Choroid plexus epithelial cell (primary cell): ENCODE measurements at regions not wholly inside any gene's neighbourhood (a gene's known extent, or its start where the extent isn't known, plus 50 kb on each side); places are given as distances from the start of the nearest gene placed in this dataset.

ENCODE experiments used
- DNase-seq: peaks from one replicate; pipeline ENCODE4 v3.0.0-alpha.2; 2010; ENCODE audit warnings: low read depth
- H3K4me3 ChIP-seq: 2 replicates; pipeline ENCODE4 v1.5.1; 2011; ENCODE audit warnings: low read depth, mild to moderate bottlenecking, control low read depth, low read length, moderate library complexity
- TF ChIP-seq, protein P1 (sequence below): conservative IDR thresholded peaks from 2 replicates; pipeline ENCODE4 v1.5.1; 2011; ENCODE audit warnings: low read depth, mild to moderate bottlenecking, control low read depth, inconsistent platforms, low read length, moderate library complexity

DNA sequence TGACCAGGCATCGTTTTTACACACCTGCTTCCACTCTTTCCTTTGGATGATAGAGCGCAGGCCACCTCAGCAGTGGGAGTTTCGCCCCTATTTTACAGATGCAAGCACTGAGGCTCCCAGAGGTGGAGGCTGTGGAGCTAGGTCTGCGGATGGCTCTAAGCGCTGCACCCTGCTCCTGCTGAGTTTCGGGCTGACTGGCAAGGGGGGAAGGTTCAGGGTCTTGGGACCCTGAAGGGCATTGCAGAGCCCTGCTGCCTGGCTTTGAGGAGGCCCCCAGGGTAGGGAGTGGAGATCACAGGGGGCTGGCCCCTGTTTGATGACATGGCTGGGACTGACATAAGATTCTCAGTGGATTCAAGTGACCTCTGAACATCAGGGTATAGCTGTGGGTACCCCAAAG, 62.8 kb upstream of the NKX1-1 start:
- no peak overlapping the region for H3K4me3 ChIP-seq
- TF ChIP-seq, protein P1, sequence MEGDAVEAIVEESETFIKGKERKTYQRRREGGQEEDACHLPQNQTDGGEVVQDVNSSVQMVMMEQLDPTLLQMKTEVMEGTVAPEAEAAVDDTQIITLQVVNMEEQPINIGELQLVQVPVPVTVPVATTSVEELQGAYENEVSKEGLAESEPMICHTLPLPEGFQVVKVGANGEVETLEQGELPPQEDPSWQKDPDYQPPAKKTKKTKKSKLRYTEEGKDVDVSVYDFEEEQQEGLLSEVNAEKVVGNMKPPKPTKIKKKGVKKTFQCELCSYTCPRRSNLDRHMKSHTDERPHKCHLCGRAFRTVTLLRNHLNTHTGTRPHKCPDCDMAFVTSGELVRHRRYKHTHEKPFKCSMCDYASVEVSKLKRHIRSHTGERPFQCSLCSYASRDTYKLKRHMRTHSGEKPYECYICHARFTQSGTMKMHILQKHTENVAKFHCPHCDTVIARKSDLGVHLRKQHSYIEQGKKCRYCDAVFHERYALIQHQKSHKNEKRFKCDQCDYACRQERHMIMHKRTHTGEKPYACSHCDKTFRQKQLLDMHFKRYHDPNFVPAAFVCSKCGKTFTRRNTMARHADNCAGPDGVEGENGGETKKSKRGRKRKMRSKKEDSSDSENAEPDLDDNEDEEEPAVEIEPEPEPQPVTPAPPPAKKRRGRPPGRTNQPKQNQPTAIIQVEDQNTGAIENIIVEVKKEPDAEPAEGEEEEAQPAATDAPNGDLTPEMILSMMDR, result no peak

DNA sequence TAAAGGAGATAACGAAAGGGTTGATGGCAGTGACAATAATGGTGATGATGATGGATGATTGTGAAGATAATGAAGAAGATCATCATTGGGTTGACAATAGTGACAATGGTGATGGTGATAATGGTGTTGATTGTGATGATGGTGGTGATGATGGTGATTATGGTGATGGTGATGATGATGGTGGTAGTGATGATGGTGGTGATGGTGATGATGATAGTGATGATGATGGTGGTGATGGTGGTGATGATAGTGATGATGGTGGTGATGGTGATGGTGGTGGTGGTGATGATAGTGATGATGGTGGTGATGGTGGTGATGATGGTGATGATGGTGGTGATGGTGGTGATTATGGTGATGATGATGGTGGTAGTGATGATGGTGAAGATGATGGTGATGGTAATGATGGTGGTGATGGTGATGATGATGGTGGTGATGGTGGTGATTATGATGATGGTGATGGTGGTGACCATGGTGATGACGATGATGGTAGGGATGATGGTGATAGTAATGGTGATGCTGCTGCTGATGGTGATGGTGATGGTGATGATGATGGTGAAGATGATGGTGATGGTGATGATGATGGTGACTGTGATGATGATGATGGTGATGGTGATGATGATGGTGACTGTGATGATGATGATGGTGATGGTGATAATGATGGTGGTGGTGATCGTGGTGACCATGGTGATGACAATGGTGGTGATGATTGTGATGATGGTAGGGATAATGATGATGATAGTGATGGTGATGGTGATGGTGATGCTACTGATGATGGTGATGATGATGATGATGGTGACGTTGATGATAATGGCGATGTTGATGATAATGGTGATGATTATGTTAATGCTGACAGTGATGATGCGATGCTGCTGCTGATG, 61.6 kb upstream of the NKX1-1 start:
- DNase-seq, result no peak

More for the DNA sequence above, 62.8 kb upstream of the NKX1-1 start:
- no peak for DNase-seq

DNA sequence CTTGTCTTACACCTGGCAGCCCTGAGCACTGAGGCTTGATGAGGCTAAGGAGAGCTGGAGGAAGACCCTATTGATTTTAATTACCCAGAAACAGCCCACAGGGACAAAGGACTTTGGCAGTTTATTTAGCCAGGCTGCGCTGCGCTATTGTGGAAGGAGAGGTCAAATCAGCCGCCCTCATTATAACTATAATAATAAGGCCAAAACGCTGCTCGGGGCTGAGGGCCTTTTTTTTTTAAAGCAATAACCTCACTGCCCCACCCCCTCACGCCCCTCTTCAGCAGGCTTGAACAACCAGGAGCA, 60.6 kb upstream of the NKX1-1 start:
- TF ChIP-seq, protein P1, result no peak
- no peak for DNase-seq
- H3K4me3 ChIP-seq, result no peak overlapping the region

More for the DNA sequence above, 61.6 kb upstream of the NKX1-1 start:
- TF ChIP-seq, protein P1, result no peak
- no peak overlapping the region for H3K4me3 ChIP-seq

DNA sequence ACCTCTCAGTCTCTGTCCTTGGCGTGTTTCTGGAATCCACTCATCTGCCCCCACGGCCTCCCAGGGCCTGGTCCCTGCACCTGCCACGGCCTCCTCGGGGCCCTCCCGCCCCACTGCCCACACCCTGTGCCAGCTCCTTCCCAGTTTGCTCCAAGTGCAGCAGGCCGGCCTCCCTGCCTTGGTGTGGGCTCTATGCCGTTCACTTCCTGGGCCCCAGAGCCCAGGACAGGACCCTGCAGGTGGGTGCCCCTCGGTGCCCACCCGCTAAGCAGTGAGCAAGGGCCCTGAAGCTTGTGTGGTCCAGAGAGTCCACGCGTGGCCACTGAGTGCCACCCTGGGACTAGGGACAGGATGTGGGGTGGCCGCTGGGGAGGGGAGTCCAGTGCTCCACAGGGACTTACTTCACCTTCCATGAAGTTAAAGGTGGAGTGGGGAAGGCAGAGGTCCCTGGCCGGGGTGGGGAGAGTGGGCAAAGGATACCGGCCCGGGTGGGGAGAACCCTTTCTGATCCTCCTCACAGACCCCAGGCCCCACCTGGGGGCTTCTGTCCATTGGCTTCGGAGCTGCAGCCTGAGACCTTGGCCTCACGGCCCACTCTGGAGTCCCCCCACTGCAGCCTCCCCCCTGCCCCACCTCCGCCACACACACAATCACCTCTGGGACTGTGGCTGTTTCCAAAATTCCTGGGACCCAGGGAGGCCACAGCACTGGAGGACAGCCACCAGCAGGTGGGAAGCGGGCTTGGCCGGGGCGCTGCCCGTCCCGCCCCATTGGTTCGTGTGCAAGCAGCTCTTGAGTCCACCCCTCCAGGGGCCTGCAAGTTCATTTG, 60.0 kb upstream of the NKX1-1 start:
- DNase-seq, result no peak
- TF ChIP-seq, protein P1, result no peak
- H3K4me3 ChIP-seq, result no peak overlapping the region

DNA sequence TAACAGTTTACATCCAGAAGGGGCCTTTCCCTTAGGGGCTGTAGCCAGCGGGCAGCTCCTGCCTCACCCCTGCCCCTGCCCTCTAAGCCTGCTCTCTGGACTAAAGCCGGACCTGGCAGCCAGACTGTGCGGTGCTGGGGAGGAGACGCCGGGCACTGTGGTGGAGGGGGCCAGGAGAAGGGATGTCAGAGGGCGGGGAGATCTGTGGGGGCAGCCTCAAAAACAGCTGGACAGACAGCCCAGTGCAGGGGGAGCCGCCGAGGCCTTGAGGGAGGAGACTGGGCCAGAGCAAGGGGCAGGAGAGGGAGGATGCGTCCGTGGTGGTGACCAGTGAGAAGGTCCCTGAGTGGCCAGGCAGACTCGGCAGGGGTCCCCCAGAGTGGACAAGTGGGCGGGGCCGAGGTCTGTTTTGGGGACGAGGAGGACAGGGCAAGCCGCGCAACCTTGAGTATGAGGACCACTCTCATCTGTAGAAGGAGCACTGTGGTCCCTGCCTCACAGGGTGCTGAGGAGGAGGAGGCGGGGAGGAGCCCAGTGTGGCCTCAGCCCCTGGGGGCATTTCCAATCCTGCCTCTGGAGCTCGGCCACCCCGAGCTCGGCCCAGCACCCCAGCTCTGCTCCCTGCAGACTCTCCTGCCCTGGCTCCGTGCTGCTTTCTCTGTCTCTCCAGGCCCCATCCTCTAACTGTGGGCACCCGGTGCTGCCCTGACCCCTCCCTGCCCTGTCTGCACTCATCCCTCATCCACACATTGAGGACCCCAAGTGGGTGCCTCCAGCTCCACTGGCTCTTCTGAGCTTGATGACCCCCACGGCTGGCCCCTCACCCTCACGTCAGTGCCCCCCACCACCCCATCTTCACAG, 59.2 kb upstream of the NKX1-1 start:
- DNase-seq, result no peak
- TF ChIP-seq, protein P1, result no peak

DNA sequence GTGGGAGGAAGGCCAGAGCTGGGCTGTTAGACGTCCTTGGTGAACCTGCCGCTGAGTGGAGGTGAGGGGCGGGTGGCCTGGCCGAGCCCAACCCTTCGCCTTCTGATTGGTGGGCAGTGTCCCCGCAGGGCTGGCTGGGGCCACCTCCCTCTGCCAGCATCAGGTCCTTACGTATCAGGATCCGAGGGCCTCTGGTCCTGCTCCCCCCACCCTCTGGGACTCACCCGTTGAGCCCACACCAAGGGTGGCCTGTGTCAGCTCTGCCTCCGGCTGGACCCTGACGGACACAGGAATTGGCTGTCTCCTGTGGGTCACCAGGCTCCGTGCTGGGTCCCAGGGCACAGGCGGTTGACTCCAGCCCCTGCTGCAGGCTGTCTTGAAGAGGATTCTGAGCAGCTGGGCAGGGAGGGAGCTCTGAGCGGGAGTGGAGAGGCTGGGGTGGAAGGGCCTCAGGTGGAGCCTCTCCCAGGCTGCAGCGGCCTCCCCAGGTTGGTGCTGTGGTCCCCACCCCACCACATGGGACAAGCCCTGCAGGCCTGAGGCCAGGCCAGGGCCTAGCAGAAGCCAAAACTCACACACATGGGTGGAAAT, 58.4 kb upstream of the NKX1-1 start:
- H3K4me3 ChIP-seq, result no peak overlapping the region
- DNase-seq, result no peak
- TF ChIP-seq, protein P1, result no peak

More for the DNA sequence above, 59.2 kb upstream of the NKX1-1 start:
- no peak overlapping the region for H3K4me3 ChIP-seq
